NCI-H1105 treated with DMSO at 0.1 percent for 48 hours (cell line): ENCODE measurements at regions not wholly inside any gene's neighbourhood (a gene's known extent, or its start where the extent isn't known, plus 50 kb on each side); places are given as distances from the start of the nearest gene placed in this dataset.

Experiments
- DNase-seq: peaks from one replicate; lab custom pipeline; 2025; lab: John Stamatoyannopoulos, UW

DNA sequence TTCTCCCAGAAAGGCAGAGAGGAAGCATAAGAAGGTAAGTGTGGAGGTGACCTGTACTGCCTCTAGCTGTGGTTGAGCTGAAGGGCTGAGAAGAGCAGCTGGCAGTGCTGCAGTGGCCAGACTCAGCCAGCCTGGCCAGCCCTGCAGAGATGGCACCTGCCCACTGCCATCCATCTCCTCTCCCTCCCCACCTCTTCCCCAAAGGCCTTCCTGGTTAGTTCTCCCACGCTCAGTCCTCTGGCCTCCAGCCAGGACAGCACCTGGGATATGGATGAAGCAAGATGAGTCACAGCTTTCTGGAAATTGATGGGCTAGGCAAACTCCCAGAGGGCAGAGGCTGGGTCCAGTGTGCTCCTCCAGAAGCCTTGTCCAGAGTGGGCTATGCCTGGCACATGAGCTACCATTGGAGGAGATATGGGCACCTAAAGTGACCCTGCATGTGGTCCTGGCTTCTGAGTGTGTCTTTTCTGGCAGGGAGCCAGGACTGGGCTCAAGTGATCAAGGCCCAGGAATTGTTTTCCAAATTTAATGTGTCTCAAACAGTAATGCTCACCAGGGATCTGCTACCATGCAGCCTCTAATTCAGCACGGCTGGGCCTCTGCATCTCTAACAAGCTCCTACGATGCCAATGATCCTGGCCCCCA, 81.0 kb upstream of the CACUL1 start:
- peak; percentile 32 for DNase-seq

DNA sequence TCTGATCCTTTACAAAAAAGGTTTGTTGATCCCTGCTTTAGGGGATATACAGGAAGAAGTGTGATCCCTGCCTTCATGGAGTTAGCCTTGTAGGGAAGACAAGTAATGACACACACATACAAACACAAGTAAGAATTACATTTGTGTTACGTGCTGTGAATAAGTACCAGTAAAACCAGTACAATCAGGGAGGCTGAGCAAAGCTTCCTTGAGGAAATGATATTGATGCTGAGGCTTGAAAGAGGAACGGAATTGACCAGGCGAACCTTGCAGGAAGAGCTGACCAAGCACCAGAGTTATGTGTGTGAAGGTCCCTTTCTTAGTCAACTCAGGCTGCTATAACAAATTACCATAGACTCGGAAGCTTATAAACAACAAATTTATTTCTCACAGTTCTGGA, 83.6 kb upstream of the CACUL1 start:
- no peak for DNase-seq

- DNase-seq, result no peak
Observed at GRCh38 chr10:118839348-118839747, 84.6 kb upstream of the CACUL1 start.

DNA sequence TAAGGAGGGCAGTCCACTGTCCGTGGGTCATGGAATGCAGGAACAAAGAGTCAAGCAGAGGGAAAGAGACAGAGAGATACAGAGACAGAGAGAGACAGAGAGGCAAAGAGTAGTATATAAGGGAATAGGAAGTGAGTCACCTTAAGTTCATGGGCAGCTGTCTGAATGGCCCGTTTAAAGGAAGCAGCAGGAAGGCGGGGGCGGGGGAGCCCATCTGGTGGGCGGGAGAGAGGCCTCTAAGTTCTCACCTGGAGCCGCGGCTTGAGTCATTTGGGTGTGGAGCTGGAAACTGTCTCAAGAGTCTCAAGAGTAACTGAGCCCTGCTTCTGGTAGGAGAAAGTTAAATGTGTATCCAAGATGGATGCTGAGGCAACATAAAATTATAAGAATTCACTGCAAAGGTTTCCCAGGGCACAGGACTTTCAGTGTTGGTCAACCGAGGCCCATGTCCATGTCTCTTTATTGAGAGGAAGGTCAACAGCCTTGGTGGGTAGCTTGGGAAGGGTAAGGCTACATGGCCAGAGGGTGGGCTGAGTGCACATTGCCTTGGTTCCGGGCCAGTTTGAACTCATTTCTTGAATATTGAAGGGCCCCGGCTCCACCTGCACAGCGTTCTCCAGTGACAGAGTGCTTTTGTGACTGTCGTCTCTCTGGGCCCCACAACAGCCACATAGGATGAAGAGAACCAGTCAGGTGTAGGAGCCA, 85.5 kb upstream of the CACUL1 start:
- DNase-seq, result no peak

- no peak for DNase-seq
Observed at GRCh38 chr10:118840776-118841468, 86.2 kb upstream of the CACUL1 start.

DNA sequence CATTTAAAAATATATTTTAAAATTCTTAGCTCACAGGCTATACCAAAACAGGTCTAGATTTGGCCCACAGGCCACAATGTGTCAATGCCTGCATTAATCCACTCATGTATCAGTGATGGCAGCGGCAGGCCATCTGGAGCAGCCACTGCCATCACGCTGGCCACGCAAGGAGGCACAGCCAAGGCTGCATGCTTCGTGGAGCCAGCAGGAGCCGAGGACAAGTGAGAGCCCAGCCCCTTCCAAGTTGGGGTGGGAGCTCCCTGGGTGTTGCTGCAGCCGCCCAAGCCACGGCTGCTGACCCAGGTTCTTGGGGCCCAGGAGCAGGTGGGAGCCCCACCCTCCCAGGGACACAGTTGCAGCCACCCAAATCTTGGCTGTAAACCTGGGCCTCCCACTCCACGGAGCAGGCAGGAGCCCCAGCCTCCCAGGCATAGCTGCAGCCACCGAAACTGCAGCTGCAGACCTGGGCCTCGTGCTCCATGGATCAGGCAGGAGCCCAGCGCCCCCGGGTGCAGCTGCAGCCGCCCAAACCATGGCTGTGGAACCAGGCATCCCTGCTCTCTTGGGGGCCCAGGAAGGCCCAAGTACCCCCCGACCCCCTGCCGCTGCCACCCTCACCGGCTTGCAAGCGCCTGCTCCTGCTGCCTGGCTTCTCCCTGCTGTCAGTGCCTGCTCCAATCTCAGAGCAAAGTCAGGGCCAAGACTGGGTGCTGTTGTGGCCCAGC, 87.3 kb upstream of the CACUL1 start:
- no peak for DNase-seq

- no peak for DNase-seq
Observed at GRCh38 chr10:118842843-118843624, 88.3 kb upstream of the CACUL1 start.

- no peak for DNase-seq
Observed at GRCh38 chr10:118843647-118844265, 89.0 kb upstream of the CACUL1 start.

GRCh38 chr10:118844731-118845521, 90.2 kb upstream of the CACUL1 start:
- no peak for DNase-seq

GRCh38 chr10:118845776-118846175, 91.0 kb upstream of the CACUL1 start:
- no peak for DNase-seq

- DNase-seq, result peak; percentile 41
Observed at GRCh38 chr10:118850418-118851061, 95.8 kb upstream of the CACUL1 start.

- no peak for DNase-seq
Observed at GRCh38 chr10:118851062-118852035, 96.6 kb upstream of the CACUL1 start.

- DNase-seq, result no peak
Observed at GRCh38 chr10:118853916-118854315, 99.1 kb upstream of the CACUL1 start.

GRCh38 chr10:118856106-118856505, 101.3 kb upstream of the CACUL1 start:
- DNase-seq, result no peak

GRCh38 chr10:118865998-118866693, 111.4 kb upstream of the CACUL1 start:
- no peak for DNase-seq

DNA sequence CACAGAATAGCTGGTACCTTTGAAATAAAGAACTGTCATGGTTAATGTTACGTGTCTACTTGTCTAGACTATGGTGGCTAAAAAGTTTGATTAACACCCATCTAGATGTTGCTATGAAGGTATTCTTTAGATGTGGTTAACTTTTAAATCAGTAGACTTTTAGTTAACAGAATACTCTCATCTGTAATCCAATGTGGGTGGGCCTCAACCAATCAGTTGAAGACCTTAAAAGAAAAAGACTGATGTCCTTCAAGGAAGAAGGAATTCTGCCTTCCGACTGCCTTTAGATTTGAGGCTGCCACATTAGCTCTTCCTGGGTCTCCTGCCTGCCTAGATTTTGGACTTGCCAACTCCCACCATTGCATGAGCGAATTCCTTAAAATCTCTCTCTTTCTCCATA, 113.0 kb upstream of the CACUL1 start:
- no peak for DNase-seq

- DNase-seq, result no peak
Observed at GRCh38 chr10:118868589-118868988, 113.8 kb upstream of the CACUL1 start.
